ENCODE measurements at regions not wholly inside any gene's neighbourhood (a gene's known extent, or its start where the extent isn't known, plus 50 kb on each side); places are given as distances from the start of the nearest gene placed in this dataset.

GRCh38 chr21:27190601-27191000 is 223.7 kb upstream of the ADAMTS5 start:
- TF ChIP-seq CTCF (IDR thresholded peaks at IDR 0.05) (no peak), POLR2A (IDR thresholded peaks at IDR 0.05) (no peak)

Data from uterus (tissue), 2 donors.